KMS-11 (cell line): ENCODE measurements at regions not wholly inside any gene's neighbourhood (a gene's known extent, or its start where the extent isn't known, plus 50 kb on each side); places are given as distances from the start of the nearest gene placed in this dataset.

Experiments used
- H2AFZ ChIP-seq: fragments of 200-600 bp; sonication (generic); 2 replicates; pipeline ENCODE4 v1.6.1; 2016; ENCODE audit warnings: antibody characterized with exemption, mixed run types, low read depth
- H3K27ac ChIP-seq: fragments of 200-600 bp; sonication (generic); 2 replicates; pipeline ENCODE4 v1.6.1; 2016; ENCODE audit warnings: mild to moderate bottlenecking, mixed run types
- H3K27me3 ChIP-seq: fragments of 200-600 bp; sonication (generic); 2 replicates; pipeline ENCODE4 v1.6.1; 2017; ENCODE audit warnings: mild to moderate bottlenecking, low read depth, mixed run types, moderate library complexity; ENCODE audit not compliant: insufficient read depth
- H3K36me3 ChIP-seq: fragments of 200-600 bp; sonication (generic); 2 replicates; pipeline ENCODE4 v1.6.1; 2017; ENCODE audit warnings: mild to moderate bottlenecking, mixed run types; ENCODE audit not compliant: insufficient read depth
- H3K4me1 ChIP-seq: fragments of 200-600 bp; sonication (generic); 2 replicates; pipeline ENCODE4 v1.6.1; 2016; ENCODE audit warnings: mild to moderate bottlenecking, low read depth, mixed run types; ENCODE audit not compliant: poor library complexity, severe bottlenecking
- H3K4me2 ChIP-seq: fragments of 200-600 bp; sonication (generic); 2 replicates; pipeline ENCODE4 v1.7.0; 2016; ENCODE audit warnings: mild to moderate bottlenecking, mixed run types
- H3K4me3 ChIP-seq: fragments of 200-600 bp; sonication (generic); IDR thresholded peaks from 2 replicates; pipeline ENCODE4 v1.6.1; 2017; ENCODE audit warnings: low read depth, low read length, mixed read lengths; ENCODE audit not compliant: insufficient read depth
- H3K79me2 ChIP-seq: fragments of 200-600 bp; sonication (generic); 2 replicates; pipeline ENCODE4 v1.6.1; 2016; ENCODE audit warnings: low read depth, mixed run types; ENCODE audit not compliant: insufficient read depth
- H3K9ac ChIP-seq: fragments of 200-600 bp; sonication (generic); 2 replicates; pipeline ENCODE4 v1.6.1; 2016; ENCODE audit warnings: mild to moderate bottlenecking, mixed run types
- H4K20me1 ChIP-seq: fragments of 200-600 bp; sonication (generic); 2 replicates; pipeline ENCODE4 v1.6.1; 2016; ENCODE audit warnings: mild to moderate bottlenecking, mixed run types; ENCODE audit not compliant: insufficient read depth
- TF ChIP-seq, protein P1 (sequence below): fragments of 200-600 bp; sonication (generic); conservative IDR thresholded peaks from 2 replicates; pipeline ENCODE4 v1.6.1; 2017; ENCODE audit warnings: low read depth, mild to moderate bottlenecking, antibody characterized with exemption, low read length, moderate library complexity, mixed read lengths

DNA sequence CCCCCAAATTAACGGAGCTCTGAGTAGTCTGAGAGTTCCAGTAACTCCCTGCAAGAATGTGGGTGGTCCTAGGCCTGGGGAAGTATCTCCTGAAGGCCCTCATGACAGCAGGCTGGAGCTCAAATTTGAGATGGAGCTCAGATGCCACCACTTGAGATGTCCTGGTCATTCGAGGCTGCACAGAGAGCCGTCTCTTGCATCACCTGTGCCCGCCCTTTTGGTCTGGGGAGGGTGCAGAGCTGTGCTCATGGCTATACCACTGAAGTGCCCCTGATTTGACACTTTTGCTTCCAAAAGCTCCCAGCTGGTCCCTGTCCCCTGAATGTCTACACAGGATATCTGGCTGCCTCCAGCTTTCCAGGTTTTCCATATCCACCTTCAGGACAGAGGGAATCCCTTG is 214.0 kb upstream of the B3GAT1 start:
- H2AFZ ChIP-seq: no peak overlapping the region
- no peaks in the 10 kb centered on the region for H3K27me3 ChIP-seq
- H3K36me3 ChIP-seq: no peaks in the 10 kb centered on the region
- TF ChIP-seq, protein P1, sequence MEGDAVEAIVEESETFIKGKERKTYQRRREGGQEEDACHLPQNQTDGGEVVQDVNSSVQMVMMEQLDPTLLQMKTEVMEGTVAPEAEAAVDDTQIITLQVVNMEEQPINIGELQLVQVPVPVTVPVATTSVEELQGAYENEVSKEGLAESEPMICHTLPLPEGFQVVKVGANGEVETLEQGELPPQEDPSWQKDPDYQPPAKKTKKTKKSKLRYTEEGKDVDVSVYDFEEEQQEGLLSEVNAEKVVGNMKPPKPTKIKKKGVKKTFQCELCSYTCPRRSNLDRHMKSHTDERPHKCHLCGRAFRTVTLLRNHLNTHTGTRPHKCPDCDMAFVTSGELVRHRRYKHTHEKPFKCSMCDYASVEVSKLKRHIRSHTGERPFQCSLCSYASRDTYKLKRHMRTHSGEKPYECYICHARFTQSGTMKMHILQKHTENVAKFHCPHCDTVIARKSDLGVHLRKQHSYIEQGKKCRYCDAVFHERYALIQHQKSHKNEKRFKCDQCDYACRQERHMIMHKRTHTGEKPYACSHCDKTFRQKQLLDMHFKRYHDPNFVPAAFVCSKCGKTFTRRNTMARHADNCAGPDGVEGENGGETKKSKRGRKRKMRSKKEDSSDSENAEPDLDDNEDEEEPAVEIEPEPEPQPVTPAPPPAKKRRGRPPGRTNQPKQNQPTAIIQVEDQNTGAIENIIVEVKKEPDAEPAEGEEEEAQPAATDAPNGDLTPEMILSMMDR: no peak
- no peak overlapping the region for H3K4me3 ChIP-seq
- H3K27ac ChIP-seq: no peak overlapping the region
- H3K9ac ChIP-seq: no peak overlapping the region
- no peak overlapping the region for H3K4me2 ChIP-seq
- H3K79me2 ChIP-seq: no peaks in the 10 kb centered on the region
- no peaks in the 10 kb centered on the region for H4K20me1 ChIP-seq
- no peaks in the 10 kb centered on the region for H3K4me1 ChIP-seq

DNA sequence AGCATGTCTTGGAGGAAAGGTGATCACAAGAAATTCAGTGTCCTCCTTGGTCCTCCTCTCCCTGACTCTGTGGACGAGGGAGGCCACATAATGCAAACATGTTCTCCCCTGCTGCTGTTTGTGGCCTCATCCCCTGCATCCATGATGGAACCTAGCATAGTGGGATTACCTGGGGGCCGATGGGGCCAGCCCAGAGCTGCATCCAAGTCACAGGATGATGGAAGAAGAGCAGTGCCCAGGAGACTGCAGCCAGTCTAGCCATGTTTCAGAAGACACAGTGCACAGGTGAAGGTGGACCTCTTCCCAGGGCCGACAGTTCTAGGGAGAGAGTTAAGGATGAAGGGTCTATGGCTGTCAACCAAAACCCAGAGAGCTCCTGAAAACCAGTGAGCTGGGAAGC is 213.6 kb upstream of the B3GAT1 start:
- TF ChIP-seq, protein P1: no peak
- H3K27me3 ChIP-seq: no peaks in the 10 kb centered on the region
- H3K4me3 ChIP-seq: no peak overlapping the region
- H3K9ac ChIP-seq: no peak overlapping the region
- H2AFZ ChIP-seq: no peak overlapping the region
- H4K20me1 ChIP-seq: no peaks in the 10 kb centered on the region
- no peak overlapping the region for H3K27ac ChIP-seq
- H3K4me2 ChIP-seq: no peak overlapping the region
- no peaks in the 10 kb centered on the region for H3K79me2 ChIP-seq
- H3K36me3 ChIP-seq: no peaks in the 10 kb centered on the region
- H3K4me1 ChIP-seq: no peaks in the 10 kb centered on the region

GRCh38 chr11:134625151-134625550 is 213.1 kb upstream of the B3GAT1 start:
- no peaks in the 10 kb centered on the region for H3K4me1 ChIP-seq
- H3K9ac ChIP-seq: no peak overlapping the region
- H3K4me2 ChIP-seq: no peak overlapping the region
- H3K4me3 ChIP-seq: no peak overlapping the region
- no peaks in the 10 kb centered on the region for H3K36me3 ChIP-seq
- no peaks in the 10 kb centered on the region for H4K20me1 ChIP-seq
- H2AFZ ChIP-seq: no peak overlapping the region
- H3K79me2 ChIP-seq: no peaks in the 10 kb centered on the region
- TF ChIP-seq, protein P1: no peak
- no peaks in the 10 kb centered on the region for H3K27me3 ChIP-seq
- no peak overlapping the region for H3K27ac ChIP-seq

DNA sequence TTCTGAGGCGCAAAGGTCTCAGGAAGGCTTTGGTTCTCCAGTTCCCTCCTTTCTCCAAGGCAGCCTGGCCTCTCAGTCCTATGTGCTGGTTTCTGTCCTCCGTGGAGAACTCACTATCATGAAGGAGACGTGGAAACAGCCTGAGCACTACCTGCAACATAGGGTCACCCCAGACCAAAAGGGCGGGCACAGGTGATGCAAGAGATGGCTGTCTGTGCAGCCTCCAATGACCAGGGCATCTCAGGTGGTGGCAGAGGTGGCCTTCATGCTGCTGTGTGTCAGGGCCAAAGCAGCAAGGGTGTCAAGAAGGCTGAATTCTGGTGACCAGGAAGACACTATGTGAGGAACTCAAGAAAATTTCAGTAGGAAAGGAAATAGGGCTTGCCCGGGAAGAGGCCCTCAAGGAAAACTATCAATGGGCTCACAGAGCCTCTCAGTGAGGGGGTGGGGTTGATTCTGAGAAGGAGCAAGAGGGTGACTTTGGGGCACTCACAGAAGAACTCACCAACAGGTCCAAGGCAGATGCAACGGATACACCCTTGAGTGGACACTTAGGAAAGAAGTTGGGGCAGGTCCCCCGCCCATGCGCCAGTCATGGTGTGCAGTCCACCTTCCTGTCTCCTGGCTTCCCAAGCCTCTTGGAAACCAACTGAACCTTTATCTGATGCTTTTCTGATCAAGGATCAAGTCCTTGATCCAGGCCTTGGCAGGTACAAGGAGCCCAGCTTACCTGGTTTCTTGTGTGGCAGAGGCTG is 212.3 kb upstream of the B3GAT1 start:
- Histone ChIP-seq H3K79me2 (no peaks in the 10 kb centered on the region), H3K36me3 (no peaks in the 10 kb centered on the region), H3K4me2 (no peak overlapping the region), H3K27ac (no peak overlapping the region), H4K20me1 (no peaks in the 10 kb centered on the region), H3K27me3 (no peaks in the 10 kb centered on the region), H3K9ac (no peak overlapping the region), H2AFZ (no peak overlapping the region), H3K4me1 (no peaks in the 10 kb centered on the region), H3K4me3 (no peak overlapping the region)
- TF ChIP-seq, protein P1: no peak
